HG02970 (cell line): ENCODE measurements at regions not wholly inside any gene's neighbourhood (a gene's known extent, or its start where the extent isn't known, plus 50 kb on each side); places are given as distances from the start of the nearest gene placed in this dataset.
A peak's percentile ranks its signal among the peaks of the same experiment; 100 is the strongest.
"Not testable (repeated sequence)": the region's sequence is repeated elsewhere in the genome, so short reads cannot be mapped to it uniquely, and the experiment has no call there.

ENCODE experiments used
- ATAC-seq: cut with Tn5 transposase; IDR thresholded peaks from one replicate; pipeline ENCODE4 v1.9.1; 2021; ENCODE audit warnings: mild to moderate bottlenecking, moderate library complexity, moderate number of reproducible peaks; ENCODE audit not compliant: unreplicated experiment, low FRiP score

- not testable (repeated sequence) for ATAC-seq
Observed at GRCh38 chr7:66455432-66455831, 173.2 kb upstream of the KCTD7 start.

DNA sequence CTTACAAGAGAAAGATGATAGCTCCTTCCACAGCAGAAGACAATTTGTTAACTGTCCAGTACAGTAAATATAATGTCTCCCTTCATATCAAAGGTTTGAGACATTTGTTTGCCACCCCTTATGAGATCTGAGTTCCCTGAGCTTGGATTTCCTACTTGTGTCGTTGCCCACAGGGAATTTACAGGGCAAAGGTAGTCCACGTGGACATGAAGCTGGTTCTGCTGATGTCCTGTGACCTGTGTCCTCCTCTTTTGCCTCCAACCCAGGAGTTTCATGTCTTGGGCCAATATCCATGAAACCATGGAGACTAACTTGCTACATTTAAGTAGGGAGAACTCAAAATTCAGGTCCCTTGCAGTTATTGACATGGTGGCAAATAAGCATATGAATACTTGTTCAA lies 172.2 kb upstream of the KCTD7 start:
- not testable (repeated sequence) for ATAC-seq

DNA sequence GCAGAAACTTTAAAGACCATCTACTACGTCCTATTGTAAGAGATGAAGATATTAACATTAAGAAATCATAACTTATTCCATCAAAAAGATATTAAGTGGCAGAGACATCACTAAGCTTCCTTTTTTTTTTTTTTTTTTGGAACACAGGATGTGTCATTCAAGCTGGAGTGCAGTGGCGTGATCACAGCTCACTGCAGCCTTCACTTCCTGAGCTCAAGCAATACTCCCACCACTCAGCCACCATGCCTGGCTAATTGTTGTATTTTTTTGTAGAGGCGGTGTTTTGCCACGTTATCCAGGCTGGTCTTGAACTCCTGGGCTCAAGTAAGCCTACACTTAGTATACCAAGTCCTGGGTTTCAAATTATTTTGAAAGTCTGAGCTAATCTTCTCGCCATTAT lies 169.7 kb upstream of the KCTD7 start:
- not testable (repeated sequence) for ATAC-seq

- not testable (repeated sequence) for ATAC-seq
Observed at GRCh38 chr7:66459783-66460413, 168.8 kb upstream of the KCTD7 start.

- no peak for ATAC-seq
Observed at GRCh38 chr7:66460921-66461361, 167.7 kb upstream of the KCTD7 start.

GRCh38 chr7:66461397-66461796 lies 167.3 kb upstream of the KCTD7 start:
- not testable (repeated sequence) for ATAC-seq

GRCh38 chr7:66462831-66463230 lies 165.8 kb upstream of the KCTD7 start:
- ATAC-seq, result not testable (repeated sequence)

GRCh38 chr7:66464059-66464458 lies 164.6 kb upstream of the KCTD7 start:
- ATAC-seq, result no peak

- ATAC-seq, result no peak
Observed at GRCh38 chr7:66466081-66466600, 162.5 kb upstream of the KCTD7 start.

DNA sequence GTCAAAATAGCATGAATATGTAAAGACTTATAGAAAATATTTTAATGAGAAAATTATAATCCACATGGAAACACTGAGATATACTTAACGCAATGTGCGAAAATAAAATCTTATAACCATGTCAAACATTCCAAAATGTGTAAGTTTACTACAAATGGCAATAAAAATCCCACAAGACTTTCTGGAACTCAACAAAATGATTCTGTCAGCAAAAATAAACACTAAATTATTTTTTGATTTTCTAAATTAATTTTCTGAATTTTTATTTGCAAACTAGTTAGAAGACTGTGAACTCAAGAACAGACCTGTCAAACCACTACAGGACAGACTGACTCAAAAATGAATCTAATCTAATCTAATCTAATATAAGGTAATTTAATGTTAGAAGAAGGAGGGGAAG lies 160.8 kb upstream of the KCTD7 start:
- ATAC-seq, result no peak

GRCh38 chr7:66473064-66473463 lies 155.6 kb upstream of the KCTD7 start:
- ATAC-seq, result not testable (repeated sequence)

DNA sequence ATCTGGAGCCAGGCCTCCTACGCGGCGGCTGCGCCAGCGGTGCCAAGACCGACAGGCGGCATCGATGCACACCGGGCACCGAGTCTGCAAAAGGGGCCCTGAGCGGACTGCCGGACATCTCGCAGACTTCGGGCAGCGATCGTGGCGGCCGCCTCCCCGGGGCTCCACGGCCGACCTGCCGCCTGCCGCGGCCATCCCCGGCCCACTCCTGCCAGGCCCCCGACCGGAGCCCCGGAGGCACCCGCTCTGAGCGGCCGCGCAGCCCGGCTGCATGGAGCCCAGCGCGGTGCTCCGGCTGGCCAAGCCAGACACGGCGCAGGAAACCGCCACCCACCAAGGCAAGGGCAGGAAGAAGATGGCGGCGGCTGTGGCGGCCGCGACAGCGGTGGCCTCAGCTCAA lies 154.2 kb upstream of the KCTD7 start:
- ATAC-seq, result no peak

DNA sequence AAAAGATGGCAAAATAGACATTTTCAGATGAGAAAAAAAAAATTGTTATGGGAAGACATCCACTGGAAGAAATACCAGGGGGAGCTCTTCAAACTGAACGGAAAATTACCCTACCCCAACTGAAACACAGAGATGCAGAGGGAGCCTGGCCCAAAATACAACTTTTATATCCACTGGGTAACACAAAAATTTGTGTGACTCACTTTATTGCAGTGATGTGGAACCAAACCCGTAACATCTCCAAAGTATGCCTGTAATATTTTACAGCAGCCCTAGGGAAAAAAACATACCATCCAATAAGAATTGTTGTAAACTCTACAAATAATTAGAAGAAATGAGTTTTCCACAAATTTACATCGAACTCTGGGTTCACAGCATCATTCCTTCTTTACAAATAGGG lies 152.6 kb upstream of the KCTD7 start:
- ATAC-seq, result not testable (repeated sequence)

GRCh38 chr7:66477822-66478397 lies 150.8 kb upstream of the KCTD7 start:
- ATAC-seq, result not testable (repeated sequence)

GRCh38 chr7:66481229-66481628 lies 147.5 kb upstream of the KCTD7 start:
- ATAC-seq, result not testable (repeated sequence)

DNA sequence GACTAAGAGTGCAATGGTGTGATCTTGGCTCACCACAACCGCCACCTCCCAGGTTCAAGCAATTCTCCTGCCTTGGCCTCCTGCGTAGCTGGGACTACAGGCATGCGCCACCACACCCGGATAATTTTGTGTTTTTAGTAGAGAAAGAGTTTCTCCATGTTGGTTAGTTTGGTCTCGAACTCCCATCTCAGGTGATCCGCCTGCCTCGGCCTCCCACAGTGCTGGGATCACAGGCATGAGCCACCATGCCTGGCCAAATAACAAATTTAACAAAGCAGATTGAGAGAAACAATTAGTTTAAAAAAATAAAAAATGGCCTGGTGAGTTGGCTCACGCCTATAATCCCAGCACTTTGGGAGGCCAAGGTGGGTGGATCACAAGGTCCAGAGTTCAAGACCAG lies 139.6 kb upstream of the KCTD7 start:
- not testable (repeated sequence) for ATAC-seq

DNA sequence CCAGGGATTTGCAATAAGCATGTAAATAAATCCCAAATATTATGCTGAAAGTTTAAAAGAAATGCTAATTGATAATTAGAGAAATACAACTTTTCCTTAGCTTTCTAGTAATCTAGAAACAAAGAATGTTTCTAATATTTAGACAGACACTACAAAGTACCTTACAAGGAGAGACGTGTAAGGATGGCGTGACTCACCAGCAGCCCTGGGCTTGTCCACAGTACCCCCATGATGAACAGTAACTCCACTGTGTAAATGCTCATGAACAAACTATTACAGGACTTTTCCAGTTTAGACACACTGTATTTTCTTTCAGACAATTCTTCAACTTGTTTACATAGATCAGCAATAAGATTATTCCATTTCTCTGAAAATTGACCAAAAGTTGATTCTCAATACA lies 138.9 kb upstream of the KCTD7 start:
- not testable (repeated sequence) for ATAC-seq

DNA sequence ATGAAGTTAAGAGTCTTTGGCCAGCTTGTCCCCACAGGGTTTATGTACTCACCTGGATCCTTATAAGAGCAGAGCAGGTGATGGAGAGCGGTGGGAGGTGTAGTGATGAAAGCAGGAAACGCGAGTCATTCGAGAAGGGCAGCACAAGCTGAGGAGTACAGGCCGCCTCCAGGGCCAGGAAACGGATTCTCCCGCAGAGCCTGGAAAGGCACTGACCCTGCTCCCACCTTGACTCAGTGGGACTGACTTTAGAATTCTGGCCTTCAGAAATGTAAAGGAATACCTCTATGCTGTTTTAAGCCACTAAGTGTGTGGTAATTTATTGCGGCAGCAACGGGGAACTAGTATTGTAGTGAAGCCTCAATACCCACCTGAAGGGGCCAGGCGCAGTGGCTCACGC lies 137.7 kb upstream of the KCTD7 start:
- not testable (repeated sequence) for ATAC-seq

DNA sequence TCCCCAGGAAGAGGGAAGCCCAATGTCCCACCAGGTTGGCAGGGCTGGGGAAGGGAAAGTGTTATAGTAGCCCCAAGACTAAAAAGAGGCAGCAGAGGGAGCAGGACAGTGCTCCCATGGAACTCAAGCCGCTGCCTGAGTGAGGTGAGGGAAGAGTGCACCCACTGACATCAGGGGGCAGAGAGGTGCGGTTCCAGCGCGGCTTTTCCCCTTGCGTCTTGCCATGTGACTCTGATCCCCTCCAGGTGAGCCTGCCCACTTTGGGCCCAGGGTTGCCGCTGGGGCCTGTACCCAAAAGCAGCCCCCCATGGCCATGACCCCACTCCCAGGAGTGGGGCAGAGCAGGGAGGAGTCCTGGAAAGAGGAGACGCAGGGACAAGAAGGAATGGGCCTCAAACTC lies 136.3 kb upstream of the KCTD7 start:
- ATAC-seq, result not testable (repeated sequence)

- ATAC-seq, result peak; percentile 93
Observed at GRCh38 chr7:66493235-66494205, 135.2 kb upstream of the KCTD7 start.

GRCh38 chr7:66497346-66497745 lies 131.3 kb upstream of the KCTD7 start:
- no peak for ATAC-seq
